Hepatocyte (in vitro differentiated cells): ENCODE measurements at regions not wholly inside any gene's neighbourhood (a gene's known extent, or its start where the extent isn't known, plus 50 kb on each side); places are given as distances from the start of the nearest gene placed in this dataset.

Experiments
- EZH2 ChIP-seq: fragments of 200-600 bp; sonication (generic); IDR thresholded peaks from 2 replicates; pipeline ENCODE4 v1.6.1; 2016; ENCODE audit warnings: antibody characterized with exemption, mild to moderate bottlenecking, borderline replicate concordance
- EZH2phosphoT487 ChIP-seq: fragments of 200-600 bp; sonication (generic); IDR thresholded peaks from one replicate; pipeline ENCODE4 v1.6.1; 2018; ENCODE audit warnings: antibody characterized with exemption, mild to moderate bottlenecking, low read depth, moderate library complexity; ENCODE audit not compliant: unreplicated experiment, severe bottlenecking
- TF ChIP-seq, protein P1 (sequence below): fragments of 200-600 bp; sonication (generic); IDR thresholded peaks from 2 replicates; pipeline ENCODE4 v1.5.1; 2016; ENCODE audit warnings: antibody characterized with exemption, mild to moderate bottlenecking; ENCODE audit not compliant: poor library complexity

DNA sequence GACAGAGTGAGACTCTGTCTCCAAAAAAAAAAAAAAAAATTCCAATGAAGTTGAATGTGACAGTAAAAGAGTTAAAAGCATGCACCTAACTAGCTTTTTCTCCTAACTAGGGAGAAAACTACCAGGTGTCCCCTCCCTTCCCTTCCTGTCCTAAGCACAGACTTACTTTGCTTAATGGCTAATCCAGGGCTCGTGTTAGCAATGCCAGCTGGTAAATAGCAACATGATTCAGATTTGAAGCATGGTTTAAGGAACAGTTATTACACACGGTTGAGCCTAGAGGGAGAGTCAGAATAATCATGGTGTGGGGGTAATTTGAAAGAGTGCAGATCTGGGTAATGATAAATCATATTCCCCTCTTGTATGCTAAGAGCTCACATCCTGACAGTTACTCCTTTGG is 338.3 kb downstream of the STIM2 start:
- TF ChIP-seq EZH2, result no peak
- TF ChIP-seq EZH2phosphoT487, result no peak
- TF ChIP-seq, protein P1, sequence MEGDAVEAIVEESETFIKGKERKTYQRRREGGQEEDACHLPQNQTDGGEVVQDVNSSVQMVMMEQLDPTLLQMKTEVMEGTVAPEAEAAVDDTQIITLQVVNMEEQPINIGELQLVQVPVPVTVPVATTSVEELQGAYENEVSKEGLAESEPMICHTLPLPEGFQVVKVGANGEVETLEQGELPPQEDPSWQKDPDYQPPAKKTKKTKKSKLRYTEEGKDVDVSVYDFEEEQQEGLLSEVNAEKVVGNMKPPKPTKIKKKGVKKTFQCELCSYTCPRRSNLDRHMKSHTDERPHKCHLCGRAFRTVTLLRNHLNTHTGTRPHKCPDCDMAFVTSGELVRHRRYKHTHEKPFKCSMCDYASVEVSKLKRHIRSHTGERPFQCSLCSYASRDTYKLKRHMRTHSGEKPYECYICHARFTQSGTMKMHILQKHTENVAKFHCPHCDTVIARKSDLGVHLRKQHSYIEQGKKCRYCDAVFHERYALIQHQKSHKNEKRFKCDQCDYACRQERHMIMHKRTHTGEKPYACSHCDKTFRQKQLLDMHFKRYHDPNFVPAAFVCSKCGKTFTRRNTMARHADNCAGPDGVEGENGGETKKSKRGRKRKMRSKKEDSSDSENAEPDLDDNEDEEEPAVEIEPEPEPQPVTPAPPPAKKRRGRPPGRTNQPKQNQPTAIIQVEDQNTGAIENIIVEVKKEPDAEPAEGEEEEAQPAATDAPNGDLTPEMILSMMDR, result no peak
